A549 (cell line): ENCODE measurements at regions not wholly inside any gene's neighbourhood (a gene's known extent, or its start where the extent isn't known, plus 50 kb on each side); places are given as distances from the start of the nearest gene placed in this dataset.

Source experiments
- BHLHE40 ChIP-seq: IDR thresholded peaks from 2 replicates; pipeline ENCODE4 v1.6.1; 2012; ENCODE audit warnings: low read depth, low read length, inconsistent platforms
- CBX2 ChIP-seq: fragments of 200-600 bp; sonication (generic); IDR thresholded peaks from 2 replicates; pipeline ENCODE4 v1.6.1; 2016; ENCODE audit warnings: low read depth, mild to moderate bottlenecking, borderline replicate concordance
- CEBPB ChIP-seq, 2 experiments: fragments of >200 bp in 1 of 2; sonication (Bioruptor Twin) in 1 of 2; formaldehyde crosslinking in 1 of 2; IDR thresholded peaks; 2 replicates each; pipeline ENCODE4 v1.6.1; 2012 to 2016
- CTCF ChIP-seq: fragments of >200 bp; sonication (Bioruptor Twin); formaldehyde crosslinking; IDR thresholded peaks from 3 replicates; pipeline ENCODE4 v1.5.1; 2016
- JUNB ChIP-seq: fragments of >200 bp; sonication (Bioruptor Twin); formaldehyde crosslinking; IDR thresholded peaks from 2 replicates; pipeline ENCODE4 v1.6.1; 2016
- KDM1A ChIP-seq: fragments of 200-600 bp; sonication (generic); IDR thresholded peaks from 2 replicates; pipeline ENCODE4 v1.6.1; 2016; ENCODE audit warnings: low read depth, mild to moderate bottlenecking
- NFE2L2 ChIP-seq: fragments of 150-350 bp; conservative IDR thresholded peaks from 2 replicates; pipeline ENCODE4 v1.6.1; 2014; ENCODE audit warnings: low read length
- POLR2A ChIP-seq: IDR thresholded peaks from 2 replicates; pipeline ENCODE4 v1.6.1; 2012; ENCODE audit warnings: mild to moderate bottlenecking, low read length

DNA sequence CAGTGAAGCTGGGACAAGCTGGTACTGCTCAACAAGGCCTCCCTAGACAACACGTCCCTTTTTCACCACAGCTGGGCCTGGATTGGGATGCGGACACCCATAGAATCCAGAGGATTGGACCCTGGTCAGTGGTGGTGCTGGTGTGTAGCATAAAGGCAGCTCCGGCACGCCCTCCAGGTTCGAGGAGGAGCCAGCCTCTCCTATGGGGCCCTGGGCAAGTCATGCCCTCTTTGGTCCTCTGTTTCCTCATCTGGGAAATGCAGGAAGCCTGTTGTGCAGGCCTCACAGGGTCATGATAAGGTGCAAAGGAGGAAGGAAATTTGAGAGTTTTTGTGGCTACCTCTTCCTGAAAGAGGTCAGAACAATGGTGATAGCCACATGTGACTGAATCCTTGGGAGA lies 1741.7 kb downstream of the TP53TG3F start:
- TF ChIP-seq CTCF (no peak), CEBPB (IDR thresholded peaks at IDR 0.05) (no peak), CBX2 (no peak), NFE2L2 (no peak), BHLHE40 (no peak), POLR2A (no peak), JUNB (no peak), KDM1A (no peak)
